SU-DHL-6 (cell line): ENCODE measurements at regions not wholly inside any gene's neighbourhood (a gene's known extent, or its start where the extent isn't known, plus 50 kb on each side); places are given as distances from the start of the nearest gene placed in this dataset.

ENCODE experiments used
- EZH2phosphoT487 ChIP-seq: fragments of 200-600 bp; sonication (generic), shearing (Covaris generic); conservative IDR thresholded peaks from 2 replicates; pipeline ENCODE4 v1.6.1; 2018; ENCODE audit warnings: mild to moderate bottlenecking, antibody characterized with exemption, low read length, moderate library complexity, mixed read lengths
- TF ChIP-seq, protein P1 (sequence below): fragments of 200-600 bp; sonication (generic); IDR thresholded peaks from one replicate; pipeline ENCODE4 v1.5.1; 2017; ENCODE audit warnings: antibody characterized with exemption, mild to moderate bottlenecking, low read length, moderate library complexity; ENCODE audit not compliant: insufficient read depth, poor library complexity, severe bottlenecking

DNA sequence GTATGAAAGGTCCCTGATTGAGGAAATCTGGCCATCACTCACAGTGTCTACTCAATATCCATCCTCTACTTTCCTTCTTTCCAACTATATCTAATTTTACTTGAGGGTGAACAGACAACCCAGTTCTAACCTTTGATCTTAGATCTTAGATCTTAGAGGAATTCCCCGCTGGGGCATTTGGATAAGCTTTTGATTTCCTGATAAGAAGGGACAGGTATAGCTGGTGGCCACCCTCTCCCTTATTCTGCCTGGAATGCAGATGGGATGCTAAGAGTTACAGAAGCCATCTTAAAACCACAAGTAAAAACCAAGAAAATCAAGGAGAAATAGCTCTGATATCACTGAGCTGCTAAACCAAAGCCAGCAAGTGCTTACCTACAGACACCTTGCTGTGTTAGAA is 77.2 kb upstream of the ACSL3 start:
- TF ChIP-seq, protein P1, sequence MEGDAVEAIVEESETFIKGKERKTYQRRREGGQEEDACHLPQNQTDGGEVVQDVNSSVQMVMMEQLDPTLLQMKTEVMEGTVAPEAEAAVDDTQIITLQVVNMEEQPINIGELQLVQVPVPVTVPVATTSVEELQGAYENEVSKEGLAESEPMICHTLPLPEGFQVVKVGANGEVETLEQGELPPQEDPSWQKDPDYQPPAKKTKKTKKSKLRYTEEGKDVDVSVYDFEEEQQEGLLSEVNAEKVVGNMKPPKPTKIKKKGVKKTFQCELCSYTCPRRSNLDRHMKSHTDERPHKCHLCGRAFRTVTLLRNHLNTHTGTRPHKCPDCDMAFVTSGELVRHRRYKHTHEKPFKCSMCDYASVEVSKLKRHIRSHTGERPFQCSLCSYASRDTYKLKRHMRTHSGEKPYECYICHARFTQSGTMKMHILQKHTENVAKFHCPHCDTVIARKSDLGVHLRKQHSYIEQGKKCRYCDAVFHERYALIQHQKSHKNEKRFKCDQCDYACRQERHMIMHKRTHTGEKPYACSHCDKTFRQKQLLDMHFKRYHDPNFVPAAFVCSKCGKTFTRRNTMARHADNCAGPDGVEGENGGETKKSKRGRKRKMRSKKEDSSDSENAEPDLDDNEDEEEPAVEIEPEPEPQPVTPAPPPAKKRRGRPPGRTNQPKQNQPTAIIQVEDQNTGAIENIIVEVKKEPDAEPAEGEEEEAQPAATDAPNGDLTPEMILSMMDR: no peak
- no peak for TF ChIP-seq EZH2phosphoT487
